Erythroblast (primary cell): ENCODE measurements at regions not wholly inside any gene's neighbourhood (a gene's known extent, or its start where the extent isn't known, plus 50 kb on each side); places are given as distances from the start of the nearest gene placed in this dataset.

ENCODE experiments used
- DNase-seq, 2 experiments: peaks; one replicate each; lab custom pipeline; 2025; lab: John Stamatoyannopoulos, UW
- GATA1 ChIP-seq: IDR thresholded peaks from 2 replicates; pipeline ENCODE4 v1.6.1; 2011; ENCODE audit warnings: low read depth, mild to moderate bottlenecking, control low read depth, low read length, moderate library complexity
- POLR2A ChIP-seq: IDR thresholded peaks from 2 replicates; pipeline ENCODE4 v1.6.1; 2011; ENCODE audit warnings: mild to moderate bottlenecking, low read length

DNA sequence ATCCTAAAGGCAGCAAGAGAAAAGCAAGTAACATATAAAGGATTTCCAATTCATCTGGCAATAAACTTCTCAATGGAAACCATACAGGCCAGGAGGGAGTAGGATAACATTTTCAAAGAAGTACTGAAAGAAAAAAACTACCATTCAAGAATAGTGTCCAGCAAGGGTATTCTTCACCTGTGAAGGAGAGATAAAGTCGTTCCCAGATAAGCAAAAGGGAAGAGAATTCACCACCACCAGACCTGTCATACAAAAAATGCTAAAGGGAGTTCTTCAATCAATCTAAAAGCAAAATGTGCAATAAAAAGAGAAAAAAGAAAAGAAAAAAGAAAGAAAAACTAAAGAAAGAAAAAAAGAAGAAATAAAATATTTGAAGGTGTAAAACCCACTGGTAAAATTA, 228.9 kb upstream of the AMIGO2 start:
- TF ChIP-seq GATA1 (no peak), POLR2A (no peak)
- DNase-seq = no peak

DNA sequence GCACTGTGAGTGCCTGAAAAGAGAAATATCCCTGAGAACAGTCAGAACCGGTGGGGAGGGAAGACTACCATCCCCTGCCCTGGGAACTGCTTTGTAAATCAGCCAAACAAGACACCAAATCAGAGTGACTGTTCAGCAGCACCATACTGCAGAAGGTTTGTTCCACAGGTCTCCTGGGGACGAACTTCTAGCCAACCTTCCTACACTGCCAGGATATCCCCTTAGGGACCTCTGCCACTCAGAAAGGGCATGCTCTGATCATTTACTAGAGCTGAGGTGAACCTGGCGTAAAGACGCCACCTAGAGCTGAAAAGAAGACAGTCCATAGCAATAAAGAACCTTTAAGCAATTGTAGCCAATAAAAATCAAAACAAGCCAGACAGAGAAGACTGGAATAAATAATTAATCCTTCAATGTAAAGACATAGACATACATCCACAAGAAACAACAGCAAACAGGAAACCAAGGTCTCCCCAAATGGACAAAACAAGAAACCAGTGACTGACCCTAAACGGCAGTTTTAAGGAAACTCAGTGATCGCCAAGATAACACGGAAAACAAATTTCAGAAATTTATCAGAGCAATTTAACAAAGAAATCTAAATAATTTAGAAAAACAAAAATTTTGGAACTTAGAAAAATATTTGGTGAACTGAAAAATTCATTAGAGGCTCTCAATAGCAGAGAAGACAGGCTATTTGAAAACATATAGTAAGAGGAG, 228.1 kb upstream of the AMIGO2 start:
- DNase-seq = peak; percentile 76 to 80
- TF ChIP-seq POLR2A = no peak
- no peak for TF ChIP-seq GATA1

DNA sequence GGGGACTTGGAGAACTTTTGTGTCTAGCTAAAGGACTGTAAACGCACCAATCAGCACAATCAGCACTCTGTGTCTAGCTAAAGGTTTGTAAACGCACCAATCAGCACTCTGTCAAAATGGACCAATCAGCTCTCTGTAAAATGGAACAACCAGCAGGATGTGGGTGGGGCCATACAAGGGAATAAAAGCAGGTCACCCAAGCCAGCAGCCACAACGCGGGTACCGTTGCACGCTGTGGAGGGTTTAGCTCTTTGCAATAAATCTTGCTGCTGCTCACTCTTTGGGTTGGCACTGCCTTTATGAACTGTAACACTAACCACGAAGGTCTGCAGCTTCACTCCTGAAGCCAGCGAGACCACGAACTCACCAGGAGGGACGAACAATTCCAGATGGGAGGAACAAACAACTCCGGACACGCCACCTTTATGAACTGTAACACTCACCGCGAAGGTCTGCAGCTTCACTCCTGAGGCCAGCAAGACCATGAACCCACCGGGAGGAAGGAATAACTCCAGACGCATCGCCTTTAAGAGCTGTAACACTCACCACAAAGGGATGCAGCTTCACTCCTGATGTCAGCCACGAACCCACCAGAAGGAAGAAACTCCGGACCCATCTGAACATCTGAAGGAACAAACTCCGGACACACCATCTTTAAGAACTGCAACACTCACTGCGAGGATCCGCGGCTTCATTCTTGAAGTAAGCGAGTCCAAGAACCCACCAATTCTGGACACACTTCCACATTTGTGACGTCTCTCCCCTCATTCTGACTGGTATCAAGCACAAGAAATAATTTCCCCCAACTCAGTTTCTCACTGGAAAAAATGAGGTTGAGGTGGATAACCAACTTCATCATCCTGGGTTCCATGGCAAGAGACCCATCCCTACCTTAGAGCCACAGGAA, 227.3 kb upstream of the AMIGO2 start:
- TF ChIP-seq POLR2A = peak; percentile 62
- DNase-seq = peak; percentile 25 to 28

- TF ChIP-seq GATA1 (no peak), POLR2A (no peak)
- DNase-seq = no peak
Observed at GRCh38 chr12:47306130-47306529, 226.4 kb upstream of the AMIGO2 start.

DNA sequence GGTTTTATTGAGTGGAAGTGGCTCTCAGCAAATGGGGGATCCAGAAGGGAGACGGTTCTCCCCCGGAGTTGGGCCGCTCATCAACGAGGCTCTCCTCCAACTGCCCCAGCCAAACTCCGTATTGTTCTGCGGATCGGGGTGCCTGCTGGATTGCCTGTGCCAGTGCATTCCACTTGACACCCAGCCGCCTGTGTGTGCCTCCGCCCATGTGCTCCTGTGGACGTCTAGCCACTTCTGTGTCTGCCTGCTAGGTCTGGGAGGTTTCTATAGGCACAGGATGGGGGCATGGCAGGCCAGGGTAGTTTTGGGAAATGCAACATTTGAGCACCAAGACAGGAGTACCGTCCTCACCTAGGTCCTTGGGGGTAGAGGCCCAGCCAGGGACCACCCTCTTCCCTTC, 225.7 kb upstream of the AMIGO2 start:
- DNase-seq = no peak
- TF ChIP-seq GATA1 (no peak), POLR2A (no peak)

DNA sequence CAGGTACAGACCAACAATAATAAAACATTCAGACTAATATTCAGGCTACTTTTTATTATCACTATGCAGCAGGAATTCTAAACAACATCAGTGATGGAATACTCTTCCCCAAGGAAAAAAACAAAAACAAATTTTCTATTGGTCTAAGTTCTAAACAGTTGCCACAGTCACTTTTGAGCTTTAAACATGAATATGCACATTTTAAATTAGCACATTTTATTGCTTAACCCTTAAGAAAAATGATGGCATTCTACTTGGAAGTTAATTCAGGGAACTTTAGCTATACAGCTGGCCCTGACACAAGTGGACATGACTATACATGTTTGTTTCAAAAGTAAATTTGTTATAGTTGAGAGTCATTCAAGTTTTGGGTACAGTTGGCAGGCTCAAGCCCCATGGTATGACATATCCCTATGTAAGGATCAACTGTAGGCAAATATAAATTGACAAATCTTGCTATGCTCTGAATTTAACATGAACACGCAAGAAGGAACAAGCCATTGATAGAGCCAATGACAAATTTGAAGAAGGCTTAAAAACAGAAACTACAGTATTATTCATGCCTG, 224.3 kb upstream of the AMIGO2 start:
- no peak for DNase-seq
- TF ChIP-seq GATA1 = no peak
- no peak for TF ChIP-seq POLR2A

DNA sequence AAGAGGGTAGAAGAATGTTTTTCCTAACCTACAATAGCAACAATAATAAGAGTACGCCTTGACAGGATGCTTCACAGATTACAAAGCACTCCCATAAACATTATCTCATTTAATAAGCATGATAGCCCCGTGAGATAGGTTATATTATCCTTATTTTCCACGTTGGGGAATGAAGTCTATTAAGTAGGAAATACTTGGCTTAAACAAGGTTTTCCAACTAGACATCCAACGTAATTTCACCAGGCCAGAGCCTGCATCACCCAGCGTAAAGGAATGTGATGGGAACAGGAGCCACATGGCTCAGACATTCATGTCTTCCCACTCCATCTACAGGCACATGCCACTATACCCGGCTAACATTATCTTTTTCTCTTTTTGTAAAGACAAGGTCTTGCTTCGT, 223.4 kb upstream of the AMIGO2 start:
- no peak for TF ChIP-seq POLR2A
- TF ChIP-seq GATA1 = no peak
- no peak for DNase-seq

GRCh38 chr12:47302111-47302671, 222.4 kb upstream of the AMIGO2 start:
- TF ChIP-seq POLR2A (no peak), GATA1 (no peak)
- peak in 1 of 2 experiments; percentile 53 for DNase-seq

DNA sequence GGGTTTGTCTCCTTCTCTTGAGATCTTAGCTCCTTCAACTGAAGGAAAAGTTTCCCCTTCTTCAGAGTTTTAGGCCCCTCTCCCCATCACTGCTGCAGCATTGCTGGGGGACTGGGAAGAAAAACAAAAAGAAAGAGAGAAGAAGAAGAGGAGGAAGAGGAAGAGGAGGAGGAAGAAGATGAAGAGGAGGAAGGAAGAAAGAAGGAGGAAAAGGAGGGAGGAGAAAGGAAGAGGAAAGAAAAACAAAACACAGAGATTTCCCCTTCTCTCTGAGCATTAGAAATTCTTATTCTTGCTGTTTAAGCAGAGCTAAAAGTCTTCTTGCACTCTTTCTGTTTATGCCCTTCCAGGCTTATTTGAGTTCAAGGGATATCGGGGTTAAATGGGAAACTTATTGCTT, 219.8 kb upstream of the AMIGO2 start:
- DNase-seq = no peak
- no peak for TF ChIP-seq POLR2A
- no peak for TF ChIP-seq GATA1

GRCh38 chr12:47297993-47298392, 218.2 kb upstream of the AMIGO2 start:
- TF ChIP-seq POLR2A = no peak
- TF ChIP-seq GATA1 = no peak

DNA sequence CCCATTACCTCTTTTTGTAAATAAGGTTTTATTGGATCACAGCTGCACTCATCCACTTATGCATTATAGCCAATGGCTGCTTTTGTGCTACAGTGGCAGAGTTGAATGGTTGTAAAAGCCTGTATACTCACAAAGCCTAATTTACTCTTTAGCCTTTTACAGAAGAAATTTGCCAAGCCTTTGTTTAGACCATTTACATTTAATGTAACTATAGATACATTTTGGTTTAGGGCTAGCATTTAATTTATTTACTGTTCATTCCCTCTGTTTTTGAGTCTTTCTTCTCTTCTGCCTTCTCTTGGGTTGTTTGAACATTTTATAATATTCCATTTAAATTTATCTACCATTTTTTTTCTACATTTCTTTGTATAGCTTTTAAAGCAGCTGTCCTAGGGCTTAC, 217.1 kb upstream of the AMIGO2 start:
- DNase-seq = no peak
- no peak for TF ChIP-seq POLR2A
- no peak for TF ChIP-seq GATA1

More at GRCh38 chr12:47297993-47298392, 218.2 kb upstream of the AMIGO2 start:
- DNase-seq = no peak

- no peak for DNase-seq
- no peak for TF ChIP-seq GATA1
- TF ChIP-seq POLR2A = no peak
Observed at GRCh38 chr12:47293406-47293805, 213.6 kb upstream of the AMIGO2 start.

- peak in 1 of 2 experiments; percentile 32 for DNase-seq
- no peak for TF ChIP-seq POLR2A
- TF ChIP-seq GATA1 = no peak
Observed at GRCh38 chr12:47286676-47287075, 206.9 kb upstream of the AMIGO2 start.
